NCI-H510A (cell line): ENCODE measurements at regions not wholly inside any gene's neighbourhood (a gene's known extent, or its start where the extent isn't known, plus 50 kb on each side); places are given as distances from the start of the nearest gene placed in this dataset.
"Not testable (repeated sequence)": the region's sequence is repeated elsewhere in the genome, so short reads cannot be mapped to it uniquely, and the experiment has no call there.

Experiments
- DNase-seq: peaks from one replicate; lab custom pipeline; 2025; lab: John Stamatoyannopoulos, UW

- DNase-seq, result no peak
These were observed 237.2 kb upstream of the PUDP start for GRCh38 chrX:7385131-7385530.

DNA sequence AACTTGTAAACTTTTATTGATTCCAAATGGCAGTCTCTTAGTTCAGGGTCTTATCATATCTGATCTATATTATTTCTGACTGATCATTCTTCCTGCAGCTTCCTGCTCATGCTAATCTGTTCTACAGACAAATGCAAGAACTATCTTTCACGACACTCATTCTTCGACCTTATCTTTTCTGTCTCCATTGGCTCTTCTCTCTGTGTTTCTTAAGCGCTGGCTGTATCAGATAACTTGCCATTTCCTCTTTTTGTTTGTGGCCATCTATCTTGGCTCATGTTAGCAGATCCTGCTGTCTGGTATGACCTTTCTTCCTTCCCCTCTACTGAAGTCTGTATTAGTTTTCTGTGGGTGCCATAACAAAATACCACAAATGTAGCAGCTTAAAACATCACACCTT is 230.5 kb upstream of the PUDP start:
- DNase-seq, result no peak

GRCh38 chrX:7372825-7373525 is 225.0 kb upstream of the PUDP start:
- no peak for DNase-seq

DNA sequence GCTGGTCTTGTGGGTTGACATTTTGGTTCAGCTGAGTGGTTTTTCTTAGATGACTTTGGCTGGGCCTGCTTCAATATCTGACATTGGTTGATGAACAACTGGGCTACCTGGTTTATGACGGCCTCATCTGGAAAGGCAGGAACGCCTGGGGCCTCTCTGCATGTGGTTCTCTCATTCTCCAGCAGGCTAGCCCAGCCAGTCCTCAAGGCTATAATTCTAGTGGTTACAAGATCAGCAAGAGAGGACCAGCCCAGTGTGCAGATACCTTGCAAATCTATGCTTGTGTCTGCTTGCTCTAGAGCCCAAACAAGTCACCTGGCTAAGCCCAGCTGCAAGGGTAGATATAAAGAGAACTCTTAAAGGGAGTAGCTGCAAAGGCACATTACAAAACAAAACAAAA is 214.2 kb upstream of the PUDP start:
- DNase-seq, result no peak

GRCh38 chrX:7351926-7352325 is 204.0 kb upstream of the PUDP start:
- no peak for DNase-seq

GRCh38 chrX:7347465-7347864 is 199.5 kb upstream of the PUDP start:
- DNase-seq, result no peak

GRCh38 chrX:7346021-7346420 is 198.1 kb upstream of the PUDP start:
- DNase-seq, result no peak

DNA sequence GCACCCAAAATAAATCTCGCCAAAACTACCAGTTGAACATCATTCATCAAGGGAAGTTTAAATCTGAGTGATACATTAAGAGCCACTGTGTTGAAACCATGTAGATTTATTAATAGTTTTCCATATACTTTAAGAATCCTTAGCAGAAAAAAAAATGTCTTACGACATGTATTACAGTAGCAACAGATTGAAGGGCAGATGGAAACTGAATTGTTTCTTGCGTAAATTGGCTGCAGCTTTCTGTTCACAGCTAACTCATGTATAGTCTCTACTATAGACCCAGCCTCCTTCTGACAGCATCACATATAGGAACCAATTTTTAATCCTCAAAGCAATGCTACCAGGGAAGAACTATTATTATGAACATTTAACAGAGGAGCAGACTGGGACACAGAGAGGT is 195.2 kb upstream of the PUDP start:
- no peak for DNase-seq

DNA sequence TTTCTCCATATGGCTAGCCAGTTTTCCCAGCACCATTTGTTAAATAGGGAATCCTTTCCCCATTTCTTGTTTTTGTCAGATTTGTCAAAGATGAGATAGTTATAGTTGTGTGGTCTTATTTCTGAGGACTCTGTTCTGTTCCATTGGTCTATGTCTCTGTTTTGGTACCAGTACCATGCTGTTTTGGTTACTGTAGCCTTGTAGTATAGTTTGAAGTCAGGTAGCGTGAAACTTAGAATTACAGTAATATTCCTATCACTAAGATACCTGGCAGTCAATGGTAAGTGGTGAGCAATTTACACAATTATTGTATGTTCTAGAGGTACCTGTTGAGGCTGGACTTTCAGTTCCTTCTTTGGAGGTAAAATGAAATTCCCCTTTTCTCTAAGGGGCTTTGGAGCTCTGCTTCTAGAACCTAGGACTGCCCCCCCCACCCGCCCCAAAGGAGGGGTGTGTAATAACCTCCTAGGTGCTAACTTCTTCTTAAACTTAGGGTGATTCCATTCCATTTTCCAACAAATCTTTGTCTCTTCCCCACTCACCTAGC is 187.9 kb upstream of the PUDP start:
- not testable (repeated sequence) for DNase-seq

- no peak for DNase-seq
These were observed 186.4 kb upstream of the PUDP start for GRCh38 chrX:7334253-7334935.

GRCh38 chrX:7330971-7331746 is 183.2 kb upstream of the PUDP start:
- DNase-seq, result no peak

DNA sequence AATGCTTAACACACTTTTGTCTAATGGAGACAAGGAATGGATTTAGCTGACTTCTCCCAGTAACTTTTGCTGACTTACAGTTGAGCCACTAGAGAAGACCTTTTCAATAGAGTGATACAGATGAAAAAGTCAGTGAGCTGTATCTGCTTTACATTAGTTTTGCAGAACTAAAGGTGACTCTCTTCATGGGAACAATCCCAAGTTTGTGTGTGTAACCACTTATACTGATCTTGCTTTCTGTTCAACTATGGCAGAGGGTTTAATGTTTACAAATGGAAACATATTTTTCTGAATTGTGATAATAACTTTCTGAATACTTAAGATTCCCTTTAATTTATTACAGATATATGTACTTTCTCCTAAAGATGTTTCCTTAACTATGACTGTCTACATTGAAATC is 182.6 kb upstream of the PUDP start:
- DNase-seq, result no peak

GRCh38 chrX:7318661-7319060 is 170.7 kb upstream of the PUDP start:
- no peak for DNase-seq

DNA sequence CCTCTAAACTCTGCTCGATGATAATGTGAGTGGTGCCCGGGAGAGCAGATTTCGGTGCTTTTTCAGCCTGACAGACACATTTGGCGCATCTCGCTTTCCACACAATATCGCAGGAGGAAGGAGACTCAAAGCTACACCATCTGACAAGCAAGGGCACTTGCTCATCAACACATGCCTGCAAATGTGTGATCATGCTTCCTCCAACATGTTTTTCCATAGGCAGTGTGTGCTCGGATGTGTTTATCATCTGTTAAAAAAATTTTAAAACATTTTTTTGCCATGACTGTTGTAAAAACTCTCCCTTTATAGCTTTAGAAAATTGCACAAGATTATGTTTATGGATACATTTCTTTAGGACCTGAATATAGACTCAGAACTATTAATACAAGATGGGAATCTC is 170.3 kb upstream of the PUDP start:
- no peak for DNase-seq

DNA sequence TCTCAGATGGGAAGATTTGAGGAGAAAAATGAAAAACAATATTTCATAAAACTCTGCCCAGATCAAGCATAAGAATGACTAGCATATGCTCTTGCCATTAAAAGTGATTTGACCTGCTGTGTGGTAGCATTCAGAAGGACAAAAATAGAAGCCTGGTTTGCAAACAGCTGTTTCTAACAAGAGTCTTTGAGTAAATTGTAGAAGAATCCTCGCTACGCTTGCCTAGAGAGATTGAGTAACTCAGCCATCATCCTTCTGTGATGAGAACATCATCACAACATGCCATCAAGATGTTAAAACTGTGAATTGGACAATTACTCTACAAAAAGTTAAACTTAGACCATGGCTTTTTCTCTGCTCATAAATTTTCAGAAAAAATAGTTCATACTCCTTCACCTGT is 168.9 kb upstream of the PUDP start:
- no peak for DNase-seq

GRCh38 chrX:7316280-7316679 is 168.3 kb upstream of the PUDP start:
- DNase-seq, result no peak

DNA sequence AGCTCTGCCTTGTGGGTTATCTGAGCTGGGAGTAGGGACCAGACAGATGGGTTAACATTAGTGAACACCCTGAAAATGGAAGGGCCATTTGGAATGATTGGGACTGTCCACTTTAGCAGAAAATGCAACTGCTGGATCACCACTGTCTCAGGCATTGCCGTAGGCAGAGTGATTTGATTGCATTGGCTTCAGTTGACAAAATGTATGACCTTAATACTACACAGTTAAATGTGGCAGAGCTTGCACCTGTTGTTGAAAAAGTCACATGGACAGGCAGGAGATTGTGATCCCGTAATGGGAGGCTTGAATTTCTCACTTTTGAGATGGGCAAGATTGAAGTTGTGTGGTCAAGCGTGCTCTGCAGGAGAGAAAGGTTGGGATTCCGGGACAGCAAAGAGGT is 166.5 kb upstream of the PUDP start:
- DNase-seq, result no peak

DNA sequence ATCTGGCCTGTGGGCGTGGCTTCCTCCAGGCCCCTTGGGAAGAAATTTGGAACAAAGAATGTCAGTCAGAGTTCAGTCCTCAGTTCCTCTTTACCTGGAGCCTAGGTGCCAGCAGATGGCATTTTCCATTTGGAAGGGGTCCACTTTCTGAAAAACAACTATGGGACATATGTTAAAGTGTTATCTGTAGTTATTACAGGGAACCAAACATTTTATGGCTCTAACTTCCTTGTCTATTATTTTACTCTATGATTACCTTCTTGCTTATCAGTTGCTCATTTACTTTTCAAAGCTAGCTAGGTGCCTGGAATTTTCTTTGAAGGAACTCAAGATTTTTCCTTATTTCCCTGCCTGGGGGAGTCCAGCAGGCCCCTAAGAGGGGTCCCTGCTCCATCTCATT is 159.8 kb upstream of the PUDP start:
- DNase-seq, result no peak

- no peak for DNase-seq
These were observed 146.5 kb upstream of the PUDP start for GRCh38 chrX:7294483-7294882.

- DNase-seq, result no peak
These were observed 138.3 kb upstream of the PUDP start for GRCh38 chrX:7286168-7286837.

DNA sequence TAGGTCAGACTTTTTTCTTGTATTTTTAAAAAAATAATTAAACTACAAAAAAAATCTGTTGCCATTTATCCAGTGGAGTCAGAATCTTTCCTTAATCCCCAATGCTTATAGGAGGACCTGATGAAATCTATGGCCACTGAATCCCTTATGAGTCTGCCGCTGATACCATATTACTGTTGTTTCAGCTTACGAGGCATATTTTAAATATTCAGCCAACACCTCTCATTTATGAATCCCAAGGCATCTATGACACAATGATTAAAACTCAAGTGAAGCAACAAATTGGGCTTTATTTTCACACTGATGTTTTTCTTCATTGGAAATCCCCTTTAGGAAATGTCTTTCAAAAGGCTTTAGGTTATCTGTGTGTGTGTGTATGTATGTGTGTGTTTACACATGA is 137.8 kb upstream of the PUDP start:
- no peak for DNase-seq

DNA sequence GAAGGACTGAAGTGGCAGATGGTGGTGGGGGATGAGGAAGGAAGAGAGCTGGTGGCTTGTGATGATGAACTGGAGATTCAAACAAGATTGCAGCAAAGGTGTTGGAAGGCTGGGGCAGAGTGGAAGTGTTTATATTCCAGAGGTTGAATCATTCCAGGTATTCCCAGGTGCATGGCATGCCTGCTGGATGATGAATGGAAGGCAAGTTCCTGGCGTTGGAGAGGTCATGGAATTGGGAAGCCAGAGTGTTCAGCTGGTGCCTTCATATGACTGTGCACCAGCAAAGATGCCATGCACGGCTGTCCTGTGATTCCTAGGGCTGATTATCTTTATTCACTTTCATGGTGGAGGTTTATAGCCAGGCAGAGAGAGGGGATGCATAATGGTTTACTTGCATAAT is 135.8 kb upstream of the PUDP start:
- no peak for DNase-seq
